Smooth muscle cell (in vitro differentiated cells): ENCODE measurements at regions not wholly inside any gene's neighbourhood (a gene's known extent, or its start where the extent isn't known, plus 50 kb on each side); places are given as distances from the start of the nearest gene placed in this dataset.

Source experiments
- DNase-seq: peaks from one replicate; lab custom pipeline; 2025; ENCODE audit not compliant: unreplicated experiment; lab: John Stamatoyannopoulos, UW
- H2AFZ ChIP-seq: fragments of 200-600 bp; sonication (generic); 2 replicates; pipeline ENCODE4 v1.6.0; 2016; ENCODE audit warnings: antibody characterized with exemption, low read depth, mild to moderate bottlenecking
- H3F3A ChIP-seq: fragments of 200-600 bp; sonication (generic); 2 replicates; pipeline ENCODE4 v1.6.0; 2017; ENCODE audit warnings: antibody characterized with exemption, low read depth
- H3K27ac ChIP-seq: fragments of 200-600 bp; sonication (generic); 2 replicates; pipeline ENCODE4 v1.5.1; 2016; ENCODE audit warnings: low read depth, mild to moderate bottlenecking
- H3K27me3 ChIP-seq: fragments of 200-600 bp; sonication (generic); 2 replicates; pipeline ENCODE4 v1.6.1; 2016; ENCODE audit warnings: low read depth, mild to moderate bottlenecking
- H3K36me3 ChIP-seq: fragments of 200-600 bp; sonication (generic); 2 replicates; pipeline ENCODE4 v1.5.1; 2016; ENCODE audit warnings: low read depth
- H3K4me1 ChIP-seq: fragments of 200-600 bp; sonication (generic); 2 replicates; pipeline ENCODE4 v1.5.1; 2016; ENCODE audit warnings: low read depth
- H3K4me2 ChIP-seq: fragments of 200-600 bp; sonication (generic); 2 replicates; pipeline ENCODE4 v1.6.0; 2016; ENCODE audit warnings: mild to moderate bottlenecking
- H3K4me3 ChIP-seq: fragments of 200-600 bp; sonication (generic); 2 replicates; pipeline ENCODE4 v1.5.1; 2016; ENCODE audit warnings: mild to moderate bottlenecking
- H3K79me2 ChIP-seq: fragments of 200-600 bp; sonication (generic); 2 replicates; pipeline ENCODE4 v1.6.0; 2016; ENCODE audit warnings: low read depth, mild to moderate bottlenecking
- H3K9ac ChIP-seq: fragments of 200-600 bp; sonication (generic); 2 replicates; pipeline ENCODE4 v1.6.0; 2016; ENCODE audit warnings: low read depth
- H3K9me3 ChIP-seq: fragments of 200-600 bp; sonication (generic); replicated peaks from 2 replicates; pipeline ENCODE4 v1.5.1; 2016; ENCODE audit warnings: low read depth
- H4K20me1 ChIP-seq: fragments of 200-600 bp; sonication (generic); 2 replicates; pipeline ENCODE4 v1.6.0; 2016; ENCODE audit warnings: low read depth
- CTCF ChIP-seq: fragments of 200-600 bp; sonication (generic); IDR thresholded peaks from 2 replicates; pipeline ENCODE4 v1.5.1; 2017; ENCODE audit warnings: borderline replicate concordance, mild to moderate bottlenecking, antibody characterized with exemption; ENCODE audit not compliant: insufficient read depth, poor library complexity, severe bottlenecking
- WGBS: methylation state at CpG from one replicate; pipeline ENCODE4 v1.1.7; 2016; ENCODE audit warnings: low lambda C conversion rate; 5-methylcytosine and 5-hydroxymethylcytosine counted together

- Histone ChIP-seq H4K20me1 (no peaks in the 10 kb centered on the region), H3K9ac (no peak overlapping the region), H3K27me3 (no peaks in the 10 kb centered on the region), H3K4me1 (no peaks in the 10 kb centered on the region), H3K4me3 (no peak overlapping the region), H3K9me3 (no peaks in the 10 kb centered on the region), H3K36me3 (no peaks in the 10 kb centered on the region), H3F3A (no peaks in the 10 kb centered on the region), H3K27ac (no peak overlapping the region), H3K79me2 (no peaks in the 10 kb centered on the region), H3K4me2 (no peak overlapping the region), H2AFZ (no peak overlapping the region)
- TF ChIP-seq CTCF: no peak
- DNase-seq: no peak
- 91% methylated on average over 2 of the region's 2 CpGs for WGBS
These were observed 805.0 kb upstream of the PTPRD start for GRCh38 chr9:11417782-11418181.

GRCh38 chr9:11431490-11431889 is 818.7 kb upstream of the PTPRD start:
- H3K36me3 ChIP-seq: no peaks in the 10 kb centered on the region
- H4K20me1 ChIP-seq: no peaks in the 10 kb centered on the region
- DNase-seq: no peak
- H3K4me2 ChIP-seq: no peak overlapping the region
- no peaks in the 10 kb centered on the region for H3K9me3 ChIP-seq
- H3K4me3 ChIP-seq: no peak overlapping the region
- no peaks in the 10 kb centered on the region for H3K4me1 ChIP-seq
- H3K27me3 ChIP-seq: no peaks in the 10 kb centered on the region
- H3F3A ChIP-seq: no peaks in the 10 kb centered on the region
- H3K27ac ChIP-seq: no peak overlapping the region
- H3K79me2 ChIP-seq: no peaks in the 10 kb centered on the region
- WGBS: 87% methylated on average over 3 of the region's 3 CpGs
- no peak overlapping the region for H3K9ac ChIP-seq
- H2AFZ ChIP-seq: no peak overlapping the region
- no peak for TF ChIP-seq CTCF

GRCh38 chr9:11432361-11432760 is 819.6 kb upstream of the PTPRD start:
- H3K36me3 ChIP-seq: no peaks in the 10 kb centered on the region
- H3K4me2 ChIP-seq: peak overlapping the region; percentile 1
- H3K79me2 ChIP-seq: no peaks in the 10 kb centered on the region
- no peak overlapping the region for H3K27ac ChIP-seq
- no peaks in the 10 kb centered on the region for H3F3A ChIP-seq
- H3K9me3 ChIP-seq: no peaks in the 10 kb centered on the region
- H3K27me3 ChIP-seq: no peaks in the 10 kb centered on the region
- no peak for DNase-seq
- no peak overlapping the region for H3K4me3 ChIP-seq
- TF ChIP-seq CTCF: no peak
- H2AFZ ChIP-seq: no peak overlapping the region
- no peaks in the 10 kb centered on the region for H3K4me1 ChIP-seq
- H4K20me1 ChIP-seq: no peaks in the 10 kb centered on the region
- no peak overlapping the region for H3K9ac ChIP-seq
- WGBS: 84% methylated on average over 1 of the region's 1 CpG

- no peak for TF ChIP-seq CTCF
- Histone ChIP-seq H3K4me3 (no peak overlapping the region), H3K36me3 (no peaks in the 10 kb centered on the region), H3F3A (no peaks in the 10 kb centered on the region), H3K79me2 (no peaks in the 10 kb centered on the region), H3K9ac (no peak overlapping the region), H3K27me3 (no peaks in the 10 kb centered on the region), H3K27ac (no peak overlapping the region), H3K4me1 (no peaks in the 10 kb centered on the region), H3K9me3 (no peaks in the 10 kb centered on the region), H2AFZ (no peak overlapping the region), H4K20me1 (no peaks in the 10 kb centered on the region), H3K4me2 (no peak overlapping the region)
- no peak for DNase-seq
These were observed 830.8 kb upstream of the PTPRD start for GRCh38 chr9:11443631-11444030.
